ENCODE measurements at regions not wholly inside any gene's neighbourhood (a gene's known extent, or its start where the extent isn't known, plus 50 kb on each side); places are given as distances from the start of the nearest gene placed in this dataset.

- 67% methylated on average over 1 of the region's 8 CpGs; no CpG with 5 or more reads in 1 of the 2 experiments for WGBS, 2 experiments (ENCODE audit: extremely low coverage in 2 of 2, insufficient read length in 1 of 2)
- dilution Hi-C loops (cut with HindIII; ENCODE audit: low sequenced_read_pairs, unreplicated experiment) = no loop called here
- H2BK20ac ChIP-seq (ENCODE audit: low read depth, low read length) = no peak overlapping the region
- H3K14ac ChIP-seq (replicated peaks; ENCODE audit: low read depth, low read length) = no peak overlapping the region
- H2BK5ac ChIP-seq (ENCODE audit: low read depth, low read length, poor library complexity, severe bottlenecking) = no peak overlapping the region
- no peaks in the 10 kb centered on the region for H4K20me1 ChIP-seq (ENCODE audit: insufficient read depth, low read length)
- intact Hi-C loops (cut with micrococcal nuclease) = no loop called here
- in situ Hi-C loops (cut with MboI; ENCODE audit: low sequenced_read_pairs) = no loop called here
- no TSS peak for BruUV-seq (replicated peaks)
- H4K5ac ChIP-seq (ENCODE audit: low read depth, low read length) = no peak overlapping the region
- no peak overlapping the region for H2AFZ ChIP-seq (replicated peaks; ENCODE audit: low read length, poor library complexity)
- no peak overlapping the region for H2AK9ac ChIP-seq (replicated peaks; ENCODE audit: low read depth, low read length, poor library complexity)
- no peaks in the 10 kb centered on the region for H3K9me3 ChIP-seq (ENCODE audit: control insufficient read depth, insufficient read depth, low read length)
- ATAC-seq (ENCODE audit: low read depth) = no peak
- H3K4me2 ChIP-seq (ENCODE audit: low read depth, low read length) = no peak overlapping the region
- DNase-seq = no peak
- H4K8ac ChIP-seq (ENCODE audit: low read depth in 2 of 2, low read length in 2 of 2) = no peak overlapping the region
- no peak overlapping the region for H3K9ac ChIP-seq (ENCODE audit: low read depth, low read length)
- no peak overlapping the region for H2AK5ac ChIP-seq (ENCODE audit: low read depth, low read length)
- H4K91ac ChIP-seq (ENCODE audit: insufficient read depth, low read depth, low read length) = no peak overlapping the region
- H3K23ac ChIP-seq (ENCODE audit: low read depth, low read length) = no peak overlapping the region
- no peak overlapping the region for H2BK120ac ChIP-seq (ENCODE audit: low read depth, low read length)
- no peak overlapping the region for H2BK15ac ChIP-seq (ENCODE audit: low read depth, low read length)
- ChIA-PET CTCF (no interaction called here), POLR2A (ENCODE audit: unreplicated experiment) (no interaction called here)
- H3K27me3 ChIP-seq (ENCODE audit: control insufficient read depth, insufficient read depth, low read length) = peaks cover 14% of the 10 kb centered on the region
- no peak overlapping the region for H3K18ac ChIP-seq (ENCODE audit: low read depth, low read length)
- H3K36me3 ChIP-seq (ENCODE audit: control insufficient read depth, insufficient read depth, low read length) = no peaks in the 10 kb centered on the region
- H3K79me1 ChIP-seq (ENCODE audit: low read depth in 1 of 2, low read length in 2 of 2) = no peaks in the 10 kb centered on the region
- no peaks in the 10 kb centered on the region for H3K4me1 ChIP-seq (ENCODE audit: control insufficient read depth, insufficient read depth, low read length)
- TF ChIP-seq, protein P1, sequence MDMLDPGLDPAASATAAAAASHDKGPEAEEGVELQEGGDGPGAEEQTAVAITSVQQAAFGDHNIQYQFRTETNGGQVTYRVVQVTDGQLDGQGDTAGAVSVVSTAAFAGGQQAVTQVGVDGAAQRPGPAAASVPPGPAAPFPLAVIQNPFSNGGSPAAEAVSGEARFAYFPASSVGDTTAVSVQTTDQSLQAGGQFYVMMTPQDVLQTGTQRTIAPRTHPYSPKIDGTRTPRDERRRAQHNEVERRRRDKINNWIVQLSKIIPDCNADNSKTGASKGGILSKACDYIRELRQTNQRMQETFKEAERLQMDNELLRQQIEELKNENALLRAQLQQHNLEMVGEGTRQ (IDR thresholded peaks at IDR 0.05; ENCODE audit: low read depth, low read length) = no peak
- TF ChIP-seq POLR2A (IDR thresholded peaks at IDR 0.05; ENCODE audit: low read depth, low read length) = no peak
- TF ChIP-seq RCOR1 (IDR thresholded peaks at IDR 0.05; ENCODE audit: insufficient replicate concordance, low read length) = no peak
- no peak for TF ChIP-seq BHLHE40 (IDR thresholded peaks at IDR 0.05; ENCODE audit: low read depth, low read length)
- no peak for TF ChIP-seq NFE2L2 (IDR thresholded peaks at IDR 0.05; ENCODE audit: low read depth, low read length)
- TF ChIP-seq ELK1 (IDR thresholded peaks at IDR 0.05; ENCODE audit: borderline replicate concordance, low read depth, low read length) = no peak
- no peak for TF ChIP-seq RAD21 (IDR thresholded peaks at IDR 0.05; ENCODE audit: low read length)
- no peak overlapping the region for H3K27ac ChIP-seq (ENCODE audit: insufficient read depth, low read length)
- no peak overlapping the region for H3K4me3 ChIP-seq (ENCODE audit: insufficient read depth, low read depth, low read length)
- no peaks in the 10 kb centered on the region for H3K9me1 ChIP-seq (ENCODE audit: insufficient read depth, low read length)
- H3K4ac ChIP-seq (ENCODE audit: low read depth, low read length) = no peak overlapping the region
- H3K56ac ChIP-seq (ENCODE audit: extremely low read depth, insufficient read depth, low read length) = no peak overlapping the region
These were observed 64.2 kb upstream of the NXT1 start for GRCh38 chr20:23286346-23286745.
